ENCODE measurements at regions not wholly inside any gene's neighbourhood (a gene's known extent, or its start where the extent isn't known, plus 50 kb on each side); places are given as distances from the start of the nearest gene placed in this dataset.

- no peak for TF ChIP-seq POLR2A (IDR thresholded peaks at IDR 0.05)
- no peak for TF ChIP-seq POLR2AphosphoS5 (IDR thresholded peaks at IDR 0.05)
- TF ChIP-seq CTCF (IDR thresholded peaks at IDR 0.05): no peak
- TF ChIP-seq EP300 (IDR thresholded peaks at IDR 0.05): no peak
Observed at GRCh38 chr21:17900281-17900989, 81.3 kb upstream of the C21orf91 start.

Measured in upper lobe of left lung (tissue), 4 donors.